ENCODE measurements at regions not wholly inside any gene's neighbourhood (a gene's known extent, or its start where the extent isn't known, plus 50 kb on each side); places are given as distances from the start of the nearest gene placed in this dataset.

DNA sequence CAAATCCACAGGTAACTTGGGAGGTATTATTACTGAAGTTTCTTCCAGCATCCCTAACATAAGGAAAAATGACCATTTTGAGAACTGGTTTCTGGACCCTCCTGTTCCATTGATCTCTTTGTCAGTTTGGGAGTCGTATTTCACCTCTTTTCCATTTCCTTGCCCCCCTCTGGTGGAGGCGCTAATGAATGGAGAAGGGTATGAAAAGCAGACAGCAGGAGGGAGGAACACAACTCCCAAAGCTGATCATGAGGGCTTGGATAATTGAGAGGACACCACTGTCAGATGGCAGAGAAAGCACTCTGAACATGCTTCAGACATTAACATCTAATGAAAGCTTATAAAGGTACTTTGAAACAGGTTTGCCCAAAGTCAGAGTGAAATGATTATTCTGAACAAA is 56.6 kb upstream of the TLK1 start:
- no peak for TF ChIP-seq POLR2A (IDR thresholded peaks at IDR 0.05; ENCODE audit: low read depth, low read length)
- TF ChIP-seq POLR2AphosphoS5 (IDR thresholded peaks at IDR 0.05; ENCODE audit: low read depth, low read length), result no peak
- no peak for TF ChIP-seq TAF1 (IDR thresholded peaks at IDR 0.05; ENCODE audit: low read depth, low read length)

All from GM12891 (cell line).